ENCODE measurements at regions not wholly inside any gene's neighbourhood (a gene's known extent, or its start where the extent isn't known, plus 50 kb on each side); places are given as distances from the start of the nearest gene placed in this dataset.

- no peak for TF ChIP-seq SRF (IDR thresholded peaks at IDR 0.05; ENCODE audit: low read depth)
- no peak for TF ChIP-seq FOSL1 (IDR thresholded peaks at IDR 0.05; ENCODE audit: low read depth)
- no peak for TF ChIP-seq ZBTB33 (IDR thresholded peaks at IDR 0.05; ENCODE audit: extremely low read depth, insufficient replicate concordance, low read length)
- no peak for TF ChIP-seq POLR2A (IDR thresholded peaks at IDR 0.05; ENCODE audit: borderline replicate concordance, extremely low read depth, insufficient read depth, insufficient read length)
- no peak for TF ChIP-seq TCF7L2 (IDR thresholded peaks at IDR 0.05; ENCODE audit: borderline replicate concordance, extremely low read depth, insufficient read depth, insufficient read length)
These were observed 119.6 kb downstream of the OMA1 start (continued) for GRCh38 chr1:58426918-58427317.

GRCh38 chr1:58422436-58422835 is 124.1 kb downstream of the OMA1 start:
- BruUV-seq (replicated peaks): no TSS peak
- TF ChIP-seq RAD21 (IDR thresholded peaks at IDR 0.05; ENCODE audit: low read depth): no peak
- TF ChIP-seq EGR1 (IDR thresholded peaks at IDR 0.05; ENCODE audit: low read depth): no peak
- TF ChIP-seq ZFX (IDR thresholded peaks at IDR 0.05): no peak
- no peak for TF ChIP-seq SIN3A (IDR thresholded peaks at IDR 0.05; ENCODE audit: low read depth)
- no peak for TF ChIP-seq POLR2A (IDR thresholded peaks at IDR 0.05; ENCODE audit: borderline replicate concordance, extremely low read depth, insufficient read depth, insufficient read length)
- no peak for TF ChIP-seq SP1 (IDR thresholded peaks at IDR 0.05; ENCODE audit: low read depth)
- TF ChIP-seq FOSL1 (IDR thresholded peaks at IDR 0.05; ENCODE audit: low read depth): no peak
- TF ChIP-seq MAX (IDR thresholded peaks at IDR 0.05): no peak
- ChIA-PET POLR2A (interaction anchor here (0.6 kb wide), 1 partner anchor 1463 kb away, joined by 4 read pairs; no protein-coding TSS in a partner anchor), RAD21 (ENCODE audit: low non-redundant PET in 1 of 2, low total read pairs in 2 of 2, uncharacterized antibody in 2 of 2, unreplicated experiment in 2 of 2) (no interaction called here), CTCF (no interaction called here)
- no peak for DNase-seq (ENCODE audit: low read depth, low spot score)
- H3K27me3 ChIP-seq (ENCODE audit: insufficient read depth, low read length): peaks cover 35% of the 10 kb centered on the region; the same call in 1 of the 2 replicates
- H3K36me3 ChIP-seq (ENCODE audit: control insufficient read depth in 1 of 2, insufficient read depth in 2 of 2, low read length in 2 of 2): no peaks in the 10 kb centered on the region
- no peak overlapping the region for H3K4me2 ChIP-seq (ENCODE audit: low read length)
- H3K9ac ChIP-seq (ENCODE audit: low read length): no peak overlapping the region
- no peak for ATAC-seq
- H2AFZ ChIP-seq (ENCODE audit: low read depth, low read length, poor library complexity, severe bottlenecking): no peak overlapping the region
- no peak overlapping the region for H3K27ac ChIP-seq (ENCODE audit: low read depth, low read length)
- H3K4me3 ChIP-seq (replicated peaks in 1 of 2; ENCODE audit: low read depth in 1 of 2, low read length in 2 of 2): no peak overlapping the region
- H3K79me2 ChIP-seq (ENCODE audit: insufficient read depth, low read length): no peaks in the 10 kb centered on the region
- intact Hi-C loops (cut with micrococcal nuclease): no loop called here
- no peaks in the 10 kb centered on the region for H3K9me2 ChIP-seq (ENCODE audit: insufficient read depth)
- H4K20me1 ChIP-seq (ENCODE audit: insufficient read depth): no peaks in the 10 kb centered on the region
- no peaks in the 10 kb centered on the region for H3K9me3 ChIP-seq (ENCODE audit: control insufficient read depth in 1 of 2, insufficient read depth in 1 of 2, low read depth in 1 of 2, low read length in 2 of 2)
- no peaks in the 10 kb centered on the region for H3K4me1 ChIP-seq (ENCODE audit: control insufficient read depth in 1 of 2, insufficient read depth in 2 of 2, low read length in 2 of 2)
